ENCODE measurements at regions not wholly inside any gene's neighbourhood (a gene's known extent, or its start where the extent isn't known, plus 50 kb on each side); places are given as distances from the start of the nearest gene placed in this dataset.

DNA sequence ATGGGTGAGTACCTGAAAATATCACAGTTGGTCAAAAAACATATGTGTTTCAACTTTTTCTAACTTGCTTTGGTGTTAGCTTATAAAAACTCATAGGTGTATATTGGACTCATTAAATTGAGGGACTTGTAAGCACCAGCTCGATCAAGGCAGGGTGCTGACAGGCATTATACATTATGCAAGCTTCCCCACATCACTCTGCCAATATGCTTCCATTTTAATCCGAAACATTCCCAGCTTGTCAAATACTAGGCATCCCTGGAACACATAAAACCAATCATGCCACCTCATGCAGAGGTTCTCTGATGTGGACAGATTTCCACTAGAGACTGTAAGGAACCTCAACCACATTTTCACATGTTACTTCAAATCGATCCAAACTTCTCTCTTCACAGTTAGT is 187.3 kb upstream of the NT5E start:
- ChIA-PET CTCF (no interaction called here), POLR2A (no interaction called here)
- Histone ChIP-seq H3K9me3 (no peaks in the 10 kb centered on the region), H3K27me3 (replicated peaks; ENCODE audit: control insufficient read depth, insufficient read depth, low read length) (no peaks in the 10 kb centered on the region), H3K4me1 (no peaks in the 10 kb centered on the region), H3K4me3 (ENCODE audit: low read depth, low read length) (no peak overlapping the region), H3K36me3 (ENCODE audit: control insufficient read depth, insufficient read depth, low read length) (no peaks in the 10 kb centered on the region)
- Mint-ChIP-seq H3K36me3 (ENCODE audit: insufficient read depth, unreplicated experiment) (no peaks in the 10 kb centered on the region), H3K4me3 (ENCODE audit: unreplicated experiment) (no peak overlapping the region), H3K4me1 (ENCODE audit: low read depth, unreplicated experiment) (no peaks in the 10 kb centered on the region), H3K27me3 (ENCODE audit: insufficient read depth, unreplicated experiment) (peaks cover 3% of the 10 kb centered on the region), H3K27ac (ENCODE audit: unreplicated experiment) (no peak overlapping the region), H3K9me3 (ENCODE audit: unreplicated experiment) (no peaks in the 10 kb centered on the region)
- no peak for DNase-seq
- TF ChIP-seq, protein P1, sequence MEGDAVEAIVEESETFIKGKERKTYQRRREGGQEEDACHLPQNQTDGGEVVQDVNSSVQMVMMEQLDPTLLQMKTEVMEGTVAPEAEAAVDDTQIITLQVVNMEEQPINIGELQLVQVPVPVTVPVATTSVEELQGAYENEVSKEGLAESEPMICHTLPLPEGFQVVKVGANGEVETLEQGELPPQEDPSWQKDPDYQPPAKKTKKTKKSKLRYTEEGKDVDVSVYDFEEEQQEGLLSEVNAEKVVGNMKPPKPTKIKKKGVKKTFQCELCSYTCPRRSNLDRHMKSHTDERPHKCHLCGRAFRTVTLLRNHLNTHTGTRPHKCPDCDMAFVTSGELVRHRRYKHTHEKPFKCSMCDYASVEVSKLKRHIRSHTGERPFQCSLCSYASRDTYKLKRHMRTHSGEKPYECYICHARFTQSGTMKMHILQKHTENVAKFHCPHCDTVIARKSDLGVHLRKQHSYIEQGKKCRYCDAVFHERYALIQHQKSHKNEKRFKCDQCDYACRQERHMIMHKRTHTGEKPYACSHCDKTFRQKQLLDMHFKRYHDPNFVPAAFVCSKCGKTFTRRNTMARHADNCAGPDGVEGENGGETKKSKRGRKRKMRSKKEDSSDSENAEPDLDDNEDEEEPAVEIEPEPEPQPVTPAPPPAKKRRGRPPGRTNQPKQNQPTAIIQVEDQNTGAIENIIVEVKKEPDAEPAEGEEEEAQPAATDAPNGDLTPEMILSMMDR (IDR thresholded peaks at IDR 0.05; ENCODE audit: insufficient read depth in 1 of 2, low read depth in 1 of 2, low read length in 1 of 2, severe bottlenecking in 1 of 2, unreplicated experiment in 1 of 2), result no peak
- no TSS peak for BruUV-seq (replicated peaks)
- intact Hi-C loops (cut with micrococcal nuclease; ENCODE audit: unreplicated experiment), result no loop called here

DNA sequence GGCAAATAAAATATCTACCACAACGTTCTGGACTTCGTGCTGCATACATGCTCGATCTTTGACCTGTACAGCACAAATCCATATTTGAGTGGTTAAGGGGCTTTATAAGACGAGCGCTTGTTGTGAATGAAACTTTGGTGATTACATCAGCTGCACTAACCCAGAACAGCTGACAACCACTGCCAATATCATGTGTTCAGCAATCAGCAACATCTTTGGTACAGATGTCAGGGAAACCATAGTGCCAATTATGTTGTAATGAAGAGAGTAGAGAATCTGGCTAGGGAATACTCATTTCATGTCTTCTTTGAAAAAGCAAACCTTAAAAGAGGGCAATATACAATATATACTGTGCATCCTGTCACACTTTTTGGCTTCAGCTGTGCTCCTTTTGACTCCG is 188.6 kb upstream of the NT5E start:
- no peak overlapping the region for H3K4me3 ChIP-seq (ENCODE audit: low read depth, low read length)
- DNase-seq, result no peak
- ChIA-PET POLR2A (no interaction called here), CTCF (no interaction called here)
- H3K4me3 Mint-ChIP-seq (ENCODE audit: unreplicated experiment), result no peak overlapping the region
- intact Hi-C loops (cut with micrococcal nuclease; ENCODE audit: unreplicated experiment), result no loop called here
- no peaks in the 10 kb centered on the region for H3K36me3 Mint-ChIP-seq (ENCODE audit: insufficient read depth, unreplicated experiment)
- TF ChIP-seq, protein P1 (IDR thresholded peaks at IDR 0.05; ENCODE audit: insufficient read depth in 1 of 2, low read depth in 1 of 2, low read length in 1 of 2, severe bottlenecking in 1 of 2, unreplicated experiment in 1 of 2), result no peak
- H3K27me3 Mint-ChIP-seq (ENCODE audit: insufficient read depth, unreplicated experiment), result peaks cover 3% of the 10 kb centered on the region
- H3K36me3 ChIP-seq (ENCODE audit: control insufficient read depth, insufficient read depth, low read length), result no peaks in the 10 kb centered on the region
- no peaks in the 10 kb centered on the region for H3K27me3 ChIP-seq (replicated peaks; ENCODE audit: control insufficient read depth, insufficient read depth, low read length)
- no peak overlapping the region for H3K27ac Mint-ChIP-seq (ENCODE audit: unreplicated experiment)
- no peaks in the 10 kb centered on the region for H3K9me3 Mint-ChIP-seq (ENCODE audit: unreplicated experiment)
- H3K9me3 ChIP-seq, result no peaks in the 10 kb centered on the region
- BruUV-seq (replicated peaks), result no TSS peak
- no peaks in the 10 kb centered on the region for H3K4me1 ChIP-seq
- H3K4me1 Mint-ChIP-seq (ENCODE audit: low read depth, unreplicated experiment), result no peaks in the 10 kb centered on the region

DNA sequence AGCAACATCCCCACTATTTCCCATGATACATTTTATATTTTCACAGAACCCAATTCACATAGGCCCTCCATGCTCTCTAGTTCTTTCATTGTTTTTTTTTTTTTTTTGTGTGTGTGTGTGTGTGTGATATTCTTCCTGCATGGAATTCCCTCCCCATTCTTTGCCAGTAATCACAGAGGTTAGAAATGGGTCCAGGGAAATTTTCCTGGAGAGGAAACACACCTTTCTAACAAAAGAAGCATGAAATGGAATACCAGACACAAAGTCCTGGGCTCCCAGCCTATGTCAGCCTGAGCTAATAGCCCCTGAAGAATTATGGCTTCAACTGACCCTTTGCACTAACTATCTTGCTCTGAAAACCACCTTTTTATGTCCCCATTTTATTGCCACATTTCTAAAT is 194.2 kb upstream of the NT5E start:
- H3K36me3 Mint-ChIP-seq (ENCODE audit: insufficient read depth, unreplicated experiment), result no peaks in the 10 kb centered on the region
- no peak for DNase-seq
- H3K4me3 Mint-ChIP-seq (ENCODE audit: unreplicated experiment), result no peak overlapping the region
- peaks cover 9% of the 10 kb centered on the region for H3K9me3 Mint-ChIP-seq (ENCODE audit: unreplicated experiment)
- Histone ChIP-seq H3K27me3 (replicated peaks; ENCODE audit: control insufficient read depth, insufficient read depth, low read length) (no peaks in the 10 kb centered on the region), H3K4me1 (no peaks in the 10 kb centered on the region), H3K36me3 (ENCODE audit: control insufficient read depth, insufficient read depth, low read length) (no peaks in the 10 kb centered on the region), H3K9me3 (no peaks in the 10 kb centered on the region), H3K4me3 (ENCODE audit: low read depth, low read length) (no peak overlapping the region)
- peaks cover 7% of the 10 kb centered on the region for H3K27me3 Mint-ChIP-seq (ENCODE audit: insufficient read depth, unreplicated experiment)
- TF ChIP-seq, protein P1 (IDR thresholded peaks at IDR 0.05; ENCODE audit: insufficient read depth in 1 of 2, low read depth in 1 of 2, low read length in 1 of 2, severe bottlenecking in 1 of 2, unreplicated experiment in 1 of 2), result no peak
- H3K27ac Mint-ChIP-seq (ENCODE audit: unreplicated experiment), result no peak overlapping the region
- ChIA-PET CTCF (no interaction called here), POLR2A (no interaction called here)
- no TSS peak for BruUV-seq (replicated peaks)
- intact Hi-C loops (cut with micrococcal nuclease; ENCODE audit: unreplicated experiment), result no loop called here
- H3K4me1 Mint-ChIP-seq (ENCODE audit: low read depth, unreplicated experiment), result no peaks in the 10 kb centered on the region
